Spleen (tissue), 11 donors: ENCODE measurements at regions not wholly inside any gene's neighbourhood (a gene's known extent, or its start where the extent isn't known, plus 50 kb on each side); places are given as distances from the start of the nearest gene placed in this dataset.

ENCODE experiments used
- DNase-seq: peaks from one replicate; pipeline ENCODE4 v3.0.0-alpha.2; 2020
- H3K27ac ChIP-seq, 8 donors: fragments of 200-600 bp; sonication (generic) in 7 of 8; 1 replicate in 4 of 8; 2 replicates in 4 of 8; pipeline versions ENCODE4 v1.5.0 to v1.8.0; 2016 to 2021; ENCODE audit warnings: inconsistent platforms in 4 of 8, mild to moderate bottlenecking in 4 of 8, moderate library complexity in 1 of 8
- H3K27me3 ChIP-seq, 7 donors: fragments of 200-600 bp; sonication (generic) in 6 of 7; replicated peaks in 1 of 7; 1 replicate in 4 of 7; 2 replicates in 3 of 7; pipeline versions ENCODE4 v1.5.0 to v1.8.0; 2016 to 2021; ENCODE audit warnings: inconsistent platforms in 3 of 7, mild to moderate bottlenecking in 1 of 7
- H3K36me3 ChIP-seq, 6 donors: fragments of 200-600 bp; sonication (generic) in 5 of 6; 1 replicate in 4 of 6; 2 replicates in 2 of 6; pipeline versions ENCODE4 v1.5.0 to v1.8.0; 2016 to 2021; ENCODE audit warnings: inconsistent platforms in 2 of 6
- H3K4me1 ChIP-seq, 6 donors: fragments of 200-600 bp; sonication (generic) in 5 of 6; 1 replicate in 3 of 6; 2 replicates in 3 of 6; pipeline versions ENCODE4 v1.5.0 to v1.8.0; 2016 to 2021; ENCODE audit warnings: inconsistent platforms in 3 of 6
- H3K4me3 ChIP-seq, 8 donors: fragments of 200-600 bp; sonication (generic) in 7 of 8; 1 replicate in 4 of 8; 2 replicates in 4 of 8; pipeline versions ENCODE4 v1.5.0 to v1.8.0; 2016 to 2021; ENCODE audit warnings: inconsistent platforms in 4 of 8, mild to moderate bottlenecking in 4 of 8, moderate library complexity in 2 of 8
- H3K9me3 ChIP-seq, 8 donors: fragments of 200-600 bp; sonication (generic) in 7 of 8; 1 replicate in 4 of 8; 2 replicates in 4 of 8; pipeline versions ENCODE4 v1.5.0 to v1.8.0; 2016 to 2021; ENCODE audit warnings: inconsistent platforms in 4 of 8
- POLR2A ChIP-seq, 3 donors: fragments of 450-650 bp; IDR thresholded peaks; one replicate each; pipeline ENCODE4 v1.5.1; 2017; ENCODE audit warnings: antibody characterized with exemption in 3 of 3, mild to moderate bottlenecking in 1 of 3
- POLR2AphosphoS5 ChIP-seq, 3 donors: sonication (generic); formaldehyde crosslinking; IDR thresholded peaks; one replicate each; pipeline ENCODE4 v1.5.1; 2017; ENCODE audit warnings: antibody characterized with exemption in 3 of 3
- WGBS, 5 donors: extraction: QIAGEN DNeasy Blood & Tissue Kit in 3 of 5; methylation state at CpG; one replicate each; pipeline versions ENCODE4 v1.1.5 to v1.1.7; 2013 to 2018; 5-methylcytosine and 5-hydroxymethylcytosine counted together
- intact Hi-C: fragments of 100-400 bp; cut with DNase I; formaldehyde crosslinking; loops from one replicate; pipeline ENCODE4 v1.15.0; 2023; ENCODE audit warnings: low total_unique reads
- TF ChIP-seq, protein P1 (sequence below), 11 experiments: fragments of 200-600 bp in 7 of 11; fragments of 450-650 bp in 4 of 11; sonication (generic) in 4 of 11; IDR thresholded peaks in 8 of 11; conservative IDR thresholded peaks in 3 of 11; 1 replicate in 7 of 11; 2 replicates in 4 of 11; pipeline versions ENCODE4 v1.4.0 to v1.8.0; 2016 to 2021; ENCODE audit warnings: antibody characterized with exemption in 11 of 11, inconsistent platforms in 4 of 11, mild to moderate bottlenecking in 1 of 11
- donor health status: healthy with polysubstance abuse.
- donor health status: DM: no; HTN: no; CAD: no; lungs with moderate emphysema.
- donor health status: DM: no; HTN: no; CAD: no.
- donor health status: Bipolar disorder and iron deficiency.
- donor health status: healthy.
- donor health status: DM: no; HTN: no; CAD: no.
- donor health status: DM: yes; HTN: yes; CAD: no.

DNA sequence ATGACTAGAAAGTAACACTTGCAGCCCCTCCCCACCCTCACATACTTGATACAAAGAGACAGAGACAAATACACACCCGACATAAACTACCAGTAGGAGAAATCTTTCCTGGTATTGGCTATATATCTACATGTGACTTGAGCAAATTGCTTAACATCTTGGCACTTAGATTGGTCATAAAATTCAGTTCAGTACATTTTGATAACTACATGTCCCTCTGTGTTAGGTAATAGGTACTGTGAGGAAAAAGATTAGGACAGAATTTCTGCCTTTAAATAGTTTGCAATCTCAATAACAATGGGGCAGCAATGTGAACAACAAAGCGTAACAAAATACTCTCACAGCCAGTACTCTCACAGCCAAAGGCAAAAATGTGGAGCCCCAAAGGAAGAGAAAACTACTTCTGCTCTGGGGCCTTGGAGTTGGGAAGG lies 670.0 kb upstream of the ACVR2A start:
- no peak overlapping the region for H3K4me3 ChIP-seq
- TF ChIP-seq POLR2A (IDR thresholded peaks at IDR 0.05) = no peak
- no peaks in the 10 kb centered on the region for H3K4me1 ChIP-seq
- no peaks in the 10 kb centered on the region for H3K36me3 ChIP-seq
- no peak for DNase-seq
- H3K27me3 ChIP-seq = no peaks in the 10 kb centered on the region
- H3K9me3 ChIP-seq = peaks cover 0 to 4% (median 0%) of the 10 kb centered on the region in 8 donors
- intact Hi-C loops = no loop called here
- H3K27ac ChIP-seq = no peak overlapping the region
- WGBS, 5 donors = 61 to 72% (median 62%) methylated on average over 2 of the region's 2 CpGs

DNA sequence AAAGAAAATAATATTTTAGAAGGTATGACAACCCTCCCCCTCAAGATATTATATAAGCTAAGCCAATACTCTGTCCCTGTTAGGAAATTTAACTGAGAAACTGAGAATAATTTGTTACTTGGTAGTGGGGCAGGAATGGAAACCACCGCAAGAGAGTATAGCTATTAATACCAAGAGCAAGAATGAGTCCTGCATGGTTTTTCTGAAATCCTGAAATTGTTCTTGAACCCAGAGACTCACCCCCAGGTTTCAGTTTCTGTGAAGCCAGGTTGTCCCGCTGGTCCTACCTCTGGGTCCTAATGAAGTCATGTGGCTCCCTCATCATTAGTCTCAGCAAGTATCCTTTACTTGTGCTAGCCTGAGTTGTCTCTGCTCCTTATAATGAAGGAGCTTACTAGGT lies 671.0 kb upstream of the ACVR2A start:
- WGBS, 5 donors = 81 to 94% (median 82%) methylated on average over 2 of the region's 2 CpGs
- no peak for DNase-seq
- Histone ChIP-seq H3K9me3 (peaks cover 0 to 4% (median 0%) of the 10 kb centered on the region in 8 donors), H3K4me1 (no peaks in the 10 kb centered on the region), H3K4me3 (no peak overlapping the region), H3K27ac (no peak overlapping the region), H3K36me3 (no peaks in the 10 kb centered on the region), H3K27me3 (no peaks in the 10 kb centered on the region)
- intact Hi-C loops = no loop called here
- no peak for TF ChIP-seq POLR2A (IDR thresholded peaks at IDR 0.05)
- TF ChIP-seq POLR2AphosphoS5 (IDR thresholded peaks at IDR 0.05) = no peak
- TF ChIP-seq, protein P1, sequence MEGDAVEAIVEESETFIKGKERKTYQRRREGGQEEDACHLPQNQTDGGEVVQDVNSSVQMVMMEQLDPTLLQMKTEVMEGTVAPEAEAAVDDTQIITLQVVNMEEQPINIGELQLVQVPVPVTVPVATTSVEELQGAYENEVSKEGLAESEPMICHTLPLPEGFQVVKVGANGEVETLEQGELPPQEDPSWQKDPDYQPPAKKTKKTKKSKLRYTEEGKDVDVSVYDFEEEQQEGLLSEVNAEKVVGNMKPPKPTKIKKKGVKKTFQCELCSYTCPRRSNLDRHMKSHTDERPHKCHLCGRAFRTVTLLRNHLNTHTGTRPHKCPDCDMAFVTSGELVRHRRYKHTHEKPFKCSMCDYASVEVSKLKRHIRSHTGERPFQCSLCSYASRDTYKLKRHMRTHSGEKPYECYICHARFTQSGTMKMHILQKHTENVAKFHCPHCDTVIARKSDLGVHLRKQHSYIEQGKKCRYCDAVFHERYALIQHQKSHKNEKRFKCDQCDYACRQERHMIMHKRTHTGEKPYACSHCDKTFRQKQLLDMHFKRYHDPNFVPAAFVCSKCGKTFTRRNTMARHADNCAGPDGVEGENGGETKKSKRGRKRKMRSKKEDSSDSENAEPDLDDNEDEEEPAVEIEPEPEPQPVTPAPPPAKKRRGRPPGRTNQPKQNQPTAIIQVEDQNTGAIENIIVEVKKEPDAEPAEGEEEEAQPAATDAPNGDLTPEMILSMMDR (IDR thresholded peaks at IDR 0.05 in 8 of 11, conservative IDR thresholded peaks at IDR 0.05 in 3 of 11) = no peak

DNA sequence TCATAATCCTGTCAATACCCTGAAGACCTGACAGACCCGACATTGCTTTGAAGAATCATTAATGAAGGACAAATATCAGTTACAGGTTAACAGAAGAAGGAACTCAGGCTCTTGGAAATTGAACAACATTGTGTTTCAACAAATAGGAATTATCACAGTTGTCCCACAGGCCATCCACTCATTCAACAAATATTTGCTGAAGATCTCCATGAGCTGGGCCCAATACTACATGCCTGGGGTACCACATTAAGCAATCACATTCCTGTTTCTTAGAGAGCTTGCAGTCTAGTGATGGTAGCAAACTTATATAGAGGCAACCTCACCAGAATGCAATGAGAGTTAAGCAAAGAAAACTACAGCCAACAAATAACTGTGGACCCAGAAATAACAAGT lies 671.6 kb upstream of the ACVR2A start:
- 64 to 91% (median 85%) methylated on average over 1 of the region's 1 CpG for WGBS, 5 donors
- H3K36me3 ChIP-seq = no peaks in the 10 kb centered on the region
- no peaks in the 10 kb centered on the region for H3K27me3 ChIP-seq
- no peak overlapping the region for H3K4me3 ChIP-seq
- no peaks in the 10 kb centered on the region for H3K9me3 ChIP-seq
- no peak overlapping the region for H3K27ac ChIP-seq
- intact Hi-C loops = no loop called here
- no peak for DNase-seq
- TF ChIP-seq, protein P1 (IDR thresholded peaks at IDR 0.05 in 8 of 11, conservative IDR thresholded peaks at IDR 0.05 in 3 of 11) = no peak
- TF ChIP-seq POLR2A (IDR thresholded peaks at IDR 0.05) (no peak), POLR2AphosphoS5 (IDR thresholded peaks at IDR 0.05) (no peak)
- no peaks in the 10 kb centered on the region for H3K4me1 ChIP-seq

DNA sequence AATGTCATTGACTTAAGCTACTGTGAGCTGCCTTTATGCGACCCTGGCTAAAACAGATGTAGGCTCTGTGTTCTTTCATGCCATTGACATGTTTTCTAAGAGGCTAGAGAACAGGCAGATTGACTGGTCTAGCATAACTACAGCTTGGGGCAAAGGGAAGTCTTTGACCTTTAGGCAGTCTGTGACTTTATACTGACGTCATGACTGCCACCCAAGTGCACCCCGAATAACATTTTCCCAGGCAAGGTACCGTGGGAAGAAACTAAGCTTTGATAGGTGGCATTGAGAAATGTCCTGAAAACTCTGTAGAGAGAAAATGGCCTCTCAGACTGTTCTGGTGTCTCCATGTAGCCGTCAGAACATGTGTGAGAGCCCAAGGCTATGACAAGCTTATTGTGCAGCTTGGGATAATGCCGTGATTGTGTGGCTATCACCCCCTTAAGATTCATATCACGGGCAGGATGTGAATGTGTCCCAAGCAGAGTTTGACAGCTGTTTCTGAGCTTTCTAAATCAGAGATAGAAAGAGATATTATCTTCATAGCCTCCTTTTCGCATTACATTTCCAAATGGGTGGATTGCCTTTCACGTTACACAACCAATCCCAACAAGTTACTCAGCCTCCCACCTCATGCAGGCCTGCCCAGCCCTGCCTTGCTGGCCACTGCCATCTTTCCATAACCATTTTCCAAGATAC lies 672.2 kb upstream of the ACVR2A start:
- Histone ChIP-seq H3K27ac (no peak overlapping the region), H3K9me3 (no peaks in the 10 kb centered on the region), H3K27me3 (no peaks in the 10 kb centered on the region), H3K4me3 (no peak overlapping the region), H3K36me3 (no peaks in the 10 kb centered on the region), H3K4me1 (no peaks in the 10 kb centered on the region)
- intact Hi-C loops = no loop called here
- no peak for DNase-seq
- TF ChIP-seq POLR2A (IDR thresholded peaks at IDR 0.05) (no peak), POLR2AphosphoS5 (IDR thresholded peaks at IDR 0.05) (no peak)
- TF ChIP-seq, protein P1 (IDR thresholded peaks at IDR 0.05 in 8 of 11, conservative IDR thresholded peaks at IDR 0.05 in 3 of 11) = no peak
- 78 to 88% (median 82%) methylated on average over 9 of the region's 9 CpGs for WGBS, 5 donors
